HG03521 (cell line): ENCODE measurements at regions not wholly inside any gene's neighbourhood (a gene's known extent, or its start where the extent isn't known, plus 50 kb on each side); places are given as distances from the start of the nearest gene placed in this dataset.

Source experiments
- ATAC-seq: cut with Tn5 transposase; IDR thresholded peaks from one replicate; pipeline ENCODE4 v1.9.1; 2021; ENCODE audit warnings: mild to moderate bottlenecking, moderate library complexity; ENCODE audit not compliant: unreplicated experiment

GRCh38 chr18:67301592-67301991, 214.9 kb downstream of the DSEL start:
- no peak for ATAC-seq

DNA sequence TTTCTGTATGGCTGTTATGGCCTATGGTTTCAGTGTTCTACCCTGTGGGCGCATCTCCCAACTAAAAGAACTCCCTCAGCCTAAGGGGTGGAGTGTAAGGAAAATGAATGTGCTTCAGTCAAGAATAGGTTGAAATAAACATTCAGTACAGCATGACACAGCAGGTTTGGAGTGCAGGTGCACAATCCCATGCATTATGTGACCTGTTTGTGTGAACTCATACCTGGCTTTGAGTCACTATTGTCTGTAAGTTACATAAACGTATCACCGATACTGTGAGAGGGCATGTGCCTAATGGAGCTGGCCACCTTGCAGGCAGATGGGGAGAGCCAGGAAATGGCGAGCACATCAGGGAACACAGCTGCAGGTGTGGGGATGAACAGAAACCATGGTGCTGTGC, 216.0 kb downstream of the DSEL start:
- ATAC-seq: no peak

- ATAC-seq: no peak
These were observed 223.7 kb downstream of the DSEL start for GRCh38 chr18:67292814-67293213.

GRCh38 chr18:67290421-67290820, 226.1 kb downstream of the DSEL start:
- no peak for ATAC-seq

DNA sequence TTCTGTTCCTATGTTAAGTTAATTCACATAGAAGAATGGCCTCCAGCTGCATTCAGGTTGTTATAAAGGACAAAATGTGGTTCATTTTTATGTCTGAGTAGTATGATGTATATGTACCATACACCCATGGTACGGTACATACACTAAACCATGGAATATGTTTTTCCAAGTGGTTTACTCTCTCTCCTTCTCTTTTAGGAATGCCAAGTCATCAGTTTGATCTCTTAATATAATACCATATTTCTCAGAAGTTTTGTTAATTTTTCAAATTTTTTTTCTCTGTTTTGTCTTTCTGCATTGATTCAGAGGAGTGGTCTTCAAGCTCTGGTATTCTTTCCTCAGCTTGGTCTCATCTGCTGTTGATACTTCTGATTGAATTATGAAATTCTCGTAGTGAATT, 230.9 kb downstream of the DSEL start:
- ATAC-seq: no peak

- no peak for ATAC-seq
These were observed 233.7 kb downstream of the DSEL start for GRCh38 chr18:67282796-67283195.

DNA sequence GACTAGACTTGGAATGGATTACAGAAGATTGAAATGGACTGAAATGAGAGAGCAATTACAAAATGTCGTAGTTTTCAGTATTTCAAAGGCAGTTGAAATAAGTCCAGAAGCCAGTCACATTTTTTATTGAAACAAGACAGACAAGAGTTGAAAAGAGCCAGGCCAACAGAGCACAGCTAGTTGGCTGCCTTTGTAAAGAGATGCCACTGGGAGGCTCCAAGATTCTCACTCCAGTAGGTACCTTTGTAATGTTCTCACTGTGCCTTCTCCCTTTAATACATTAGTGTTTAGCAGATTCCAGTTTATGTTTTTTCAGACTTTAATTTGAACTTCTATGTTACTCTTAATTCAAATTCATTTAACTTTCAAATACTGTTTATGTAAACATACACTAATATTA, 234.8 kb downstream of the DSEL start:
- no peak for ATAC-seq

- no peak for ATAC-seq
These were observed 235.9 kb downstream of the DSEL start for GRCh38 chr18:67280486-67281242.

- ATAC-seq: no peak
These were observed 236.5 kb downstream of the DSEL start for GRCh38 chr18:67279988-67280387.

- ATAC-seq: no peak
These were observed 237.5 kb downstream of the DSEL start for GRCh38 chr18:67278984-67279383.

- no peak for ATAC-seq
These were observed 239.9 kb downstream of the DSEL start for GRCh38 chr18:67276638-67277037.

GRCh38 chr18:67273288-67273687, 243.2 kb downstream of the DSEL start:
- ATAC-seq: no peak

- no peak for ATAC-seq
These were observed 247.3 kb downstream of the DSEL start for GRCh38 chr18:67269206-67269605.

DNA sequence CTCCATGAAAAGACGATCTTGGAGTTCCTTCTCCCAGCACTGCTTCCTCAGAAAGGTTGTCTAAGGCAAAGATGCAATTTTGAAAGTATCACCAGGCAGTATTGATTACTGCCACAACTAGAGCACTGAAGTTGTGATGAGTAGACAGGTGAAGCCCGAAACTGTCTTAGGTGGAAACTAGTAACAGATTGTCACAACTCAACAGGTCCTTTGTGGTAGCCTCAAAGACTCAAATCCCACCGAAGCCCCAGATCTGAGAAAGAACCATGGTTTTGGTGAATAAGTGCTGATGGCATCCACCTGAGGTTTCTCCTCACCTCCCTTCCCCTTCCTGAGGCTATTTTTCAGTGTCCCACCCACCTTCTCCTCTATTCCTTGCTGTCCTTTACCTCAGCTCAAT, 248.0 kb downstream of the DSEL start:
- ATAC-seq: no peak

DNA sequence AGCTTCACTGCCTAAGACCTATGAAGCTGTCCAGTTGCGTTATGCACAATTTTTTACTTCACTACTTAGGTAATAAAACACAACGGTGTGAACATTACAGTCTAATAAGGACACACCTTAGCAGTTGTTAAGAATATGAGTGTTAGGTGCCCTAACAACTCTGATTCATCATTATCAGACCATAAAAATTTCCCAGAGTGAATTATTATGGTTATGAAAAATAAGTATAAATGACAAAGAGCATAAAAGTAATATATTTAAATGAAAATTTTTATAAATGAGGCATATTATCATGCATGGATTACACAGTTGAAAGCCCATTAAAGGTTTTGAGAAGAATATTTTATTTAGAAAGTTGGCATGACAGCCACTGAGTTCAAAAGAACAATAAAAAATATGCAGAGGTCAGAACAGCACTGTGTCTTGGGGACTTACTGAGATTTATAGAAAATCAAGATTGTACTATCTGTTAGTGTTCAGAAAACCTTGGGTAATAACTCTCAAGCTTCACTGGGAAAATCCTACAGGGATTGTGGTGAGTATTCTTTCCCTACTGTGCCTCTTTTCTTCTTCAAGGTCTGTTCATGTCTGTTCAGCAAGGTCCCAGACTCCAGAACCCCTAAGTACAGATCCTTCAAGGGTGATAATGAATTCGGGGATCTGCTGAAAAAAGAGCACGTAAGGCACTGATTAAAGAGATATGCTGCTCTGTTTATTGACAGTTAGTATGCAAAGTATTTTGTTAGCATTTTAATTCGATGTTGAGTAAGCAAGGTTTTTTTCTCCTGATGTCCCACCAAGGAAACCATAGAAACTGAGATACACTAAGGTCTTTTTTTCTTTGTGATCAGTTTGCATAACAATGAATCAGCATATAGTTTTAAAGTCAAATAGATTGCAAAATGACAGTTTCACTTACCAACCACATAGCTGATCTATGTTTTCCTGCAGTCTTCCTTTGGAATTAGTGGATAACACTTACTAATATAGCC, 250.0 kb downstream of the DSEL start:
- ATAC-seq: no peak

- no peak for ATAC-seq
These were observed 250.9 kb downstream of the DSEL start for GRCh38 chr18:67265464-67266245.

DNA sequence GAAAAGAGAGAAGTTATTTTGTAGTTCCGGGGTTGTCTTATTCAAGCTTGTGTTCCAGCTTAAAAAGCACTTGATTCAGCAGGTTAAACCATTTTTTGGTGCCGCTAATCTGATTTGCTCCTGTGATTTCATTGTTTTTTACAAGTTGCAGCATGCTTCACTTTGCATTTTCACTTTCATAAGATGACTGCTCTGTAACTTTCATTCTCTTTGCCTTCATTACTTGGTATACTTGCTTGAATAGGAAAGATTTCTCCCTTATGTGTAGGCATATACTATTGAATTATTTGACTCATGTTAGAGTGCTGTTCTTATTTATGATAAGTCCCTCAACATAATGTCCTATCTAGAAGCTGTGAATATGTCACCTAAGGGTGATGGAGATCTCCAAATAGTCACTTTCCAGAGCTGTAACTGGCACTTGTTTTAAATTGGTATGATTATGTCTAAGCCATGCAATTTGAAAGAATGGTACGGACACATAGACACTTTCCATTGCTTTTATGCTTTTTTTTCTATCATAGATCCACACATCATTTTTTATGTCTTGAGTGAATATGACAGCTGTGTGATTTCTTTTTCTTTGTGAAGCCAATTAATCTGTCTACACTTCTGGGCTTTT, 254.5 kb downstream of the DSEL start:
- ATAC-seq: no peak

DNA sequence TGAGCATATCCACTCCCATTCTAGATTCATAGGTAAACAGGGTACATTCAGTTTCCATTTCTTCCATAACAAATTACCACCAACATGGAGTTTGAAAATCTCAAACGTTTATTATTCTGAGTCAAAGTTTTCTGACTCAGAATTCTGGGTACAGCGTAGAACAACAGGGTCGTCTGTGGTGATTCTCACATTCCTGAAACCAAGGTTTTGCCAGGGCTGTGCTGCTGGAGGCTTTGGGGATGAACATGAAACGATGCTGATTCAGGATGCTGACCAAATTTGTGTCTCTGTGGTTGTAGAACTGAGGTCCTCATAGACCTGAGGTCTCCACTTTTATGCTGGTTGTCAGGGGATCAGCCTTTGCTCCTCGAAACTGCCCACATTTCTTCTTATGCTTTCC, 255.7 kb downstream of the DSEL start:
- no peak for ATAC-seq

DNA sequence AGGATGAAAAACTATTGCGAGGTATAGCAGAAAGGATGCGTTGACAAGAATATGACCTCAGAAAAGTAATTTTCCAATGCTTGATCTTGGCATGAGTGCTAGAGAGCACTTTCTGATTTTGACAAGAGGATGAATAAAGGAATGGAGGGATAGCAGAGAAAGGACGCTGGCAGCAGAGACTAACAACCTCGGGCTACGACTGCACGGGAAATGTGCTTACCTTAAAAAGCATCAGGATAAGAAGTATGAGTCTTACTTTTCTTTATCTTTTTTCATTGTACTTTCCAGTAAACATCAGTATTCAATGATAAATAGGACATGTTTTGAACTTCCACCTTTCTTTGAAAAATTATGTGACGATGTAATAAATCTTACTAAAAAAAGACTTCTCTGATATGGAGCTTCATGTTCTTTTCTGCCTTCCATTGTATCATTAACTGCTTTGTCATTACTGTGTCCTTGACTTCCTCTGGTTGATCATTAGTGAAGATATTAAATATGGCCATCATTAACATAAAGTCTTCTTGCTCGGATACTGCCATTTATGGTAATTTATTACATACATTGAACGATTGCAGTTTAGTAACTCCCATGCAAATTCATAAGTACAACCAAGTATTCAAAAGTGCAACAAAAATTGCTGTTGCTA, 265.6 kb downstream of the DSEL start:
- ATAC-seq: no peak
